ENCODE measurements at regions not wholly inside any gene's neighbourhood (a gene's known extent, or its start where the extent isn't known, plus 50 kb on each side); places are given as distances from the start of the nearest gene placed in this dataset.

DNA sequence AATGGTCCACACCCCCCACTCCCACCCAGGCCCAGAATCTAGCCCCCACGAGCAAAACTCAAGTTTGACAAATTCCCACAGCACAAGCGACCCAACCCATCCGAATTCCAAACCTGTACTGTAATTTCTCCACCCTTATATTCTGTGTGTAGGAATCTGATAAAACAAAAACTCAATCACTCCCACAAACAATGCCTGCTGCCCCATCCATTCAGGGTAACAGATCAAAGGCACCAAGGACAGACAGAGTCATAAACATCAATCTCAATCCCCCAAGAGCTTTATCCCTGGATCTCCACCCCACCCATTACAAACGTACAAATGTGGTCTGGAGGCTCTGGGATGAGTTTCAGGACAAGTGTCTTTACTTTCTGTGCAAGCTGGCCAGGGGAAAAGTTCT is 157.8 kb downstream of the AXIN2 start:
- Histone ChIP-seq H3K4me1 (ENCODE audit: control insufficient read depth, insufficient read depth, low read length) (no peaks in the 10 kb centered on the region), H2AK5ac (ENCODE audit: low read depth, low read length) (no peak overlapping the region), H3K4me2 (ENCODE audit: low read depth, low read length) (no peak overlapping the region), H2BK120ac (ENCODE audit: low read depth, low read length) (no peak overlapping the region), H3K79me1 (ENCODE audit: low read depth in 1 of 2, low read length in 2 of 2) (no peaks in the 10 kb centered on the region), H3K56ac (ENCODE audit: extremely low read depth, insufficient read depth, low read length) (no peak overlapping the region), H2AK9ac (replicated peaks; ENCODE audit: low read depth, low read length, poor library complexity) (no peak overlapping the region), H2BK5ac (ENCODE audit: low read depth, low read length, poor library complexity, severe bottlenecking) (no peak overlapping the region), H3K18ac (ENCODE audit: low read depth, low read length) (no peak overlapping the region), H3K4me3 (ENCODE audit: insufficient read depth, low read depth, low read length) (no peak overlapping the region), H3K4ac (ENCODE audit: low read depth, low read length) (no peak overlapping the region), H4K91ac (ENCODE audit: insufficient read depth, low read depth, low read length) (no peak overlapping the region), H3K9me1 (ENCODE audit: insufficient read depth, low read length) (no peaks in the 10 kb centered on the region), H3K9me3 (ENCODE audit: control insufficient read depth, insufficient read depth, low read length) (no peaks in the 10 kb centered on the region), H3K27ac (ENCODE audit: insufficient read depth, low read length) (no peak overlapping the region), H4K20me1 (ENCODE audit: insufficient read depth, low read length) (no peaks in the 10 kb centered on the region), H4K5ac (ENCODE audit: low read depth, low read length) (no peak overlapping the region), H3K23ac (ENCODE audit: low read depth, low read length) (no peak overlapping the region), H2BK20ac (ENCODE audit: low read depth, low read length) (no peak overlapping the region), H3K36me3 (ENCODE audit: control insufficient read depth, insufficient read depth, low read length) (no peaks in the 10 kb centered on the region), H4K8ac (ENCODE audit: low read depth in 2 of 2, low read length in 2 of 2) (no peak overlapping the region), H3K27me3 (ENCODE audit: control insufficient read depth, insufficient read depth, low read length) (peaks cover 3% of the 10 kb centered on the region), H3K14ac (replicated peaks; ENCODE audit: low read depth, low read length) (no peak overlapping the region), H3K9ac (ENCODE audit: low read depth, low read length) (no peak overlapping the region), H2AFZ (replicated peaks; ENCODE audit: low read length, poor library complexity) (no peak overlapping the region), H2BK15ac (ENCODE audit: low read depth, low read length) (no peak overlapping the region)
- dilution Hi-C loops (cut with HindIII; ENCODE audit: low sequenced_read_pairs, unreplicated experiment): no loop called here
- ChIA-PET POLR2A (ENCODE audit: unreplicated experiment) (no interaction called here), CTCF (no interaction called here)
- BruUV-seq (replicated peaks): no TSS peak
- ATAC-seq (ENCODE audit: low read depth) (no peak), DNase-seq (no peak)
- in situ Hi-C loops (cut with MboI; ENCODE audit: low sequenced_read_pairs): no loop called here
- no CpG with 5 or more reads among the region's 4 CpGs for WGBS, 2 experiments (ENCODE audit: extremely low coverage in 2 of 2, insufficient read length in 1 of 2)
- intact Hi-C loops (cut with micrococcal nuclease): no loop called here
- TF ChIP-seq, protein P1, sequence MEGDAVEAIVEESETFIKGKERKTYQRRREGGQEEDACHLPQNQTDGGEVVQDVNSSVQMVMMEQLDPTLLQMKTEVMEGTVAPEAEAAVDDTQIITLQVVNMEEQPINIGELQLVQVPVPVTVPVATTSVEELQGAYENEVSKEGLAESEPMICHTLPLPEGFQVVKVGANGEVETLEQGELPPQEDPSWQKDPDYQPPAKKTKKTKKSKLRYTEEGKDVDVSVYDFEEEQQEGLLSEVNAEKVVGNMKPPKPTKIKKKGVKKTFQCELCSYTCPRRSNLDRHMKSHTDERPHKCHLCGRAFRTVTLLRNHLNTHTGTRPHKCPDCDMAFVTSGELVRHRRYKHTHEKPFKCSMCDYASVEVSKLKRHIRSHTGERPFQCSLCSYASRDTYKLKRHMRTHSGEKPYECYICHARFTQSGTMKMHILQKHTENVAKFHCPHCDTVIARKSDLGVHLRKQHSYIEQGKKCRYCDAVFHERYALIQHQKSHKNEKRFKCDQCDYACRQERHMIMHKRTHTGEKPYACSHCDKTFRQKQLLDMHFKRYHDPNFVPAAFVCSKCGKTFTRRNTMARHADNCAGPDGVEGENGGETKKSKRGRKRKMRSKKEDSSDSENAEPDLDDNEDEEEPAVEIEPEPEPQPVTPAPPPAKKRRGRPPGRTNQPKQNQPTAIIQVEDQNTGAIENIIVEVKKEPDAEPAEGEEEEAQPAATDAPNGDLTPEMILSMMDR (conservative IDR thresholded peaks at IDR 0.05; ENCODE audit: low read depth, low read length): no peak
- TF ChIP-seq CHD1 (IDR thresholded peaks at IDR 0.05; ENCODE audit: low read depth, low read length): no peak
- TF ChIP-seq RFX5 (IDR thresholded peaks at IDR 0.05; ENCODE audit: low read depth, low read length): no peak
- TF ChIP-seq POLR2A (IDR thresholded peaks at IDR 0.05; ENCODE audit: low read depth, low read length): no peak
- TF ChIP-seq RCOR1 (IDR thresholded peaks at IDR 0.05; ENCODE audit: insufficient replicate concordance, low read length): no peak
- no peak for TF ChIP-seq SMC3 (IDR thresholded peaks at IDR 0.05; ENCODE audit: low read depth, low read length)
- TF ChIP-seq FOS (IDR thresholded peaks at IDR 0.05; ENCODE audit: low read depth, low read length): no peak
- TF ChIP-seq BHLHE40 (IDR thresholded peaks at IDR 0.05; ENCODE audit: low read depth, low read length): no peak
- TF ChIP-seq, protein P2, sequence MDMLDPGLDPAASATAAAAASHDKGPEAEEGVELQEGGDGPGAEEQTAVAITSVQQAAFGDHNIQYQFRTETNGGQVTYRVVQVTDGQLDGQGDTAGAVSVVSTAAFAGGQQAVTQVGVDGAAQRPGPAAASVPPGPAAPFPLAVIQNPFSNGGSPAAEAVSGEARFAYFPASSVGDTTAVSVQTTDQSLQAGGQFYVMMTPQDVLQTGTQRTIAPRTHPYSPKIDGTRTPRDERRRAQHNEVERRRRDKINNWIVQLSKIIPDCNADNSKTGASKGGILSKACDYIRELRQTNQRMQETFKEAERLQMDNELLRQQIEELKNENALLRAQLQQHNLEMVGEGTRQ (IDR thresholded peaks at IDR 0.05; ENCODE audit: low read depth, low read length): no peak
- TF ChIP-seq RAD21 (IDR thresholded peaks at IDR 0.05; ENCODE audit: low read length): no peak
- TF ChIP-seq CEBPB (IDR thresholded peaks at IDR 0.05; ENCODE audit: low read depth, low read length): no peak
- TF ChIP-seq MAZ (IDR thresholded peaks at IDR 0.05; ENCODE audit: borderline replicate concordance, low read depth, low read length): no peak
- TF ChIP-seq NFE2L2 (IDR thresholded peaks at IDR 0.05; ENCODE audit: low read depth, low read length): no peak
- no peak for TF ChIP-seq MXI1 (IDR thresholded peaks at IDR 0.05; ENCODE audit: borderline replicate concordance, low read depth, low read length)
- TF ChIP-seq MAFK (IDR thresholded peaks at IDR 0.05; ENCODE audit: low read depth, low read length): no peak
- TF ChIP-seq, protein P3, sequence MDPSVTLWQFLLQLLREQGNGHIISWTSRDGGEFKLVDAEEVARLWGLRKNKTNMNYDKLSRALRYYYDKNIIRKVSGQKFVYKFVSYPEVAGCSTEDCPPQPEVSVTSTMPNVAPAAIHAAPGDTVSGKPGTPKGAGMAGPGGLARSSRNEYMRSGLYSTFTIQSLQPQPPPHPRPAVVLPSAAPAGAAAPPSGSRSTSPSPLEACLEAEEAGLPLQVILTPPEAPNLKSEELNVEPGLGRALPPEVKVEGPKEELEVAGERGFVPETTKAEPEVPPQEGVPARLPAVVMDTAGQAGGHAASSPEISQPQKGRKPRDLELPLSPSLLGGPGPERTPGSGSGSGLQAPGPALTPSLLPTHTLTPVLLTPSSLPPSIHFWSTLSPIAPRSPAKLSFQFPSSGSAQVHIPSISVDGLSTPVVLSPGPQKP (IDR thresholded peaks at IDR 0.05; ENCODE audit: borderline replicate concordance, low read depth, low read length): no peak

Data from IMR-90 (cell line).